CD4-positive, alpha-beta T cell treated with Interleukin-1 beta for 1 hour (primary cell): ENCODE measurements at regions not wholly inside any gene's neighbourhood (a gene's known extent, or its start where the extent isn't known, plus 50 kb on each side); places are given as distances from the start of the nearest gene placed in this dataset.
A peak's percentile ranks its signal among the peaks of the same experiment; 100 is the strongest.

Experiments used
- DNase-seq, 2 donors: peaks; one replicate each; pipeline ENCODE4 v3.0.0-alpha.2; 2020 to 2022

DNA sequence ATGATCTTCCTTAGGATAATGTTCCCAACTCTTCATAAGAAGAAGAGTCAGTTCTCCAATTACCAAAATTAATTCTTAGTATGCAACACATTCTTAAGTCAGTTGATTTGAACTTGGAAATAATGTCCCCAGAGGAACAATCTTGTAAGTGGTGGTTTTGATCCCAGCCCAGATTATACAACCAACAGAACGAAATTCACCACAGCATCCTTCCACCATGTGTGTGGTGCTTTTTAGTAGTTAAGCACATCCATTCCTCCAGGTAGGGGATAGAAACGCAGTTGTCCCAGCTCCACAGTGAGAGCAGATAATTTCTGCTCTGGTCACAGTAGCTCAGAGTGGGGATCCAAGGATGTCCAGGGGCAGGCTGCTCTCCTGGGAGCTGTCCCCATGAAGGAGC is 161.7 kb upstream of the SLC39A10 start:
- DNase-seq: no peak

DNA sequence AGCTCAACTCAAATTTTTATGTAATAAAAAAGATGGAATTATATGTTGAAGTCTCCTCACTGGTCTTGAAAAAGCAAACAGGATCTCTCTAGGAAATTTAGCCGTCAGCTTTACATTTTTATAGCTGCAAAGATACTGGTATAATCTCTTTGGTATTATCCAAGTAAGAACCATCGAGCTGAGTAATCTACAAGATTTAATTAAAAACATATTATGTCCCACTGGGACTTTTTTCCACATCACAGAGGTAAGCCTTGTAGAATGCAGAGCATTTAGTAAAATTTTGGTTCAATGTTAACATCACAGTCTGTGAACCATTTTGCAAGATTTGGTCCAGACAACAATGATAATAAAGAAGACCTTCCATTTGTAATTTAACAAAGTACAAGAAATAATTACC is 162.6 kb upstream of the SLC39A10 start:
- no peak for DNase-seq

DNA sequence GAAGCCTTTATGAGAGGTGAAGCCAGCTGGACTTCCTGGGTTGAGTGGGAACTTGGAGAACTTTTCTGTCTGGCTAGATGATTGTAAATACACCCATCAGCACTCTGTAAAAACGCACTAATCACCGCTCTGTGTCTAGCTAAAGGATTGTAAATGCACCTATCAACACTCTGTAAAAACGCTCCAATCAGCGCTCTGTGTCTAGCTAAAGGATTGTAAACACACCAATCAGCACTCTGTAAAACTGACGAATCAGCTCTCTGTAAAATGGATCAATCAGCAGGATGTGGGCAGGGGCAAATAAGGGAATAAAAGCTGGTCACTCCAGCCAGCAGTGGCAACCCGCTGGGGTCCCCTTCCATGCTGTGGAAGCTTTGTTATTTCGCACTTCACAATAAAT is 163.6 kb upstream of the SLC39A10 start:
- DNase-seq: no peak

DNA sequence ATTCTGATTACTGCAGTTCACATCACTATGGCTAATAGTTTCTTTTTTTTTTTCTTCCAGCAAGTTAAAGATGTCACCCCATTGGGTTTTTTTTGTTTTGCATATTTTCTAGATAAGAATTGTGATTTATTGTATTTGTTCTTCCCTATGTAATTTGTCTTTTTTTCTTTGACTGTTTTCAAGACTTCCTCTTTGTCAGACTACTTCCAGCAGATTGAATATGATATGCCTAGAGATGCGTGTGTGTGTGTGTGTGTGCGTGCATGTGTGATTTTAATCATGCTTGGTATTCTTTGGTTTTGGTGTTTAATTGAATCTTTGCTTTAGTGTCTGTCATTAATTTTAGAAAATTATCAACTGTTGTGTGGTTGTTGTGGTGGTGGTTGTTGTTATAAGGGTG is 166.7 kb upstream of the SLC39A10 start:
- DNase-seq: no peak

DNA sequence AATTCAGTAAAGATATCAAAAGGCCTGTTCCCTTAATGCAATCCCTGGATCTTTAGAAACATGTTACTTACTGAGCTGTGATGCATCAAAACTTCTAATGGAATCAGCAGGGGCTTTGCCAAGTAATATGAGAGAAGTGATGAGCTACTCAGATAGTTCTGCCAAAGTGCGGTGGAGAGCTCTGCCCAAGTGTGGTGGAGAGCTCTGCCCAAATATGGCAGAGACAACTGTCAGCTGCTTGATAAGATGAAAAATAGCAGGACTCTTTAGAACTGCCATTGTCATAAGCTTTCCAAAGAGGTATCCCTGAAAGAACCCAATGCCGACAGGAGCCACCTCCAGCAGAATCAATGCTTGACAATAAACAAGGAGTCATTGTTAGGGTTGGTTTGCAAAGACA is 167.9 kb upstream of the SLC39A10 start:
- no peak for DNase-seq

DNA sequence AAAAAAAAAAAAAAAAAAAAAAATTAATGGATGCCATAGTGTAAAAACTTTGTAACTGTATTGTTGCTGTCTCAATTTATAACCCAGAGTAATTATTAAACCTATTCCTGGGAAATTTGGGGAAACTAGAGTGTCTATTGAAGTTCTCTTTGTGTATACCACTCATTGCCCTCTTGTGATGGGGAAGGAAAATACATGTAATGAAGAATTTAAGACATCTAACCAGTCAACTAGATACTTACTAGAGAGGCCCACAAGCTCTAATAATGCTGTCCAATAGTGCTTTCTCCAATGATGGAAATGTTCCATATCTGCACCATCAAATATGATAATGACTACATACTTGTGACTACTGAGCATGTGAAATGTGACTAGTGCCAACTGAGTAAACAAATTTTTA is 168.5 kb upstream of the SLC39A10 start:
- no peak for DNase-seq

DNA sequence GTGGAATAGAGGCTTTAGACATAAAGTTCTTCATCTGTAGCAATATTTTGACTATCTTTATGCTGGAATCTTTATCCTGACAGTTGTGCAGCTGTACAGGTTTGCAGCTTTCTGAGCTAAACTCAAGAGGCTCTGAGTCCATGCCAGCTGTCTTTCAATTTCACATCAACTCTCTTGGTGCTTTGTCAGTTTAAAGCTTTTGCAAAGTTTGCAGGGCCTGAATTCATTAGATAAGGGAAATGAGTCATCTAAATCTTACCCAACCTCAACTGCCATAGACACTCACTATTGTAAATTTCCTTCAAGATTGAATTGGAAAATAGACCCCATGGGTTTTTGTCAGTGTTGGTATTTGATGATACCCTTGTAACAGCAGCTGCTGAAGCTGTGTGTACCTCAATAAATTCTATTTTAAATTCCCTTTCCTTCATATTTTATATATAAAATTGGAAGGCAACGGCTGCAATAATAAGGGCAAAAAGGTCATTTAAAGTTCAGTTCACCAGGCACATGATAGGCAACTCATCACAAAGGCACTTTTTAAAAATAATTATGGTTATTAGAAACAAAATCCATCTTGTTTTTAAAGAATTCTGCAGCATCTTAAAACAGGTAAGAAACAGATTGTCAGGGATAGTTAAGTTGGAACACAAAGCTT is 169.9 kb upstream of the SLC39A10 start:
- DNase-seq: peak in 1 of 2 donors; percentile 19

DNA sequence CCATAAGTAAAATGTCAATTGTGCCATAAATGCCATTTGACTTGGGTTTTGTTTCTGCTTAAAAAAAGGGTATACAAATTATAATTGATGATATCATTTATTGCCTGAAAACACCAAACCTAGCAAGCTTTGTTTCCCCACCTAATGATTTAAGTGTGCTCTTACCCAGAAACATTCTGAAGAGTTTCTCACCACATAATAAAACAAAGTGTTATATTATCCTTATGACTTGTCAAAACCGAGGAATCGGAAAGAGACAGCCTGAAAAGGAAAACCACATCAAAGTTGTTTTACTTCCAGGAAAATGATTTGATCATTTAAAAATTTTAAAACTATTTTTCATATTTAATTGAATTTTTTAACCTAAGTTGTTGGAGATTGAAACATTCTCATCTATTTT is 170.5 kb upstream of the SLC39A10 start:
- DNase-seq: no peak

DNA sequence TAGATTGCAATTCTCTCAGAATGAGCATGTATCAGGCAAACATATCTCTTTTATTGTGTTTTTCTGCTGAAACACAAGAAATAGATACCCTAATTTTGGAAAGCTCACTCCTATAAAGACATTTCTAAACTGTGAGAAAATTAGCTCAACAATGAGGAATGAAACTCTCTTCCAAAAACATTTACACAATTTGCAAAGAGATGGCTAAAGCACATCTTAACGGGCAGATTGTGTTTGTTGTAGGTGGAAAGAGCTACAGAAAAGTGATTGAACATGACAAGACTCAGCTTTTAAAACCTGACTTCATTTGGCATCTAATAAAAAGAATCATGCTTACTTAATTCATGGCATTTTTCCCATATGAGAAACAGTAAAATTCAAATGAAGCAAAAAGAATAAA is 175.0 kb upstream of the SLC39A10 start:
- no peak for DNase-seq

DNA sequence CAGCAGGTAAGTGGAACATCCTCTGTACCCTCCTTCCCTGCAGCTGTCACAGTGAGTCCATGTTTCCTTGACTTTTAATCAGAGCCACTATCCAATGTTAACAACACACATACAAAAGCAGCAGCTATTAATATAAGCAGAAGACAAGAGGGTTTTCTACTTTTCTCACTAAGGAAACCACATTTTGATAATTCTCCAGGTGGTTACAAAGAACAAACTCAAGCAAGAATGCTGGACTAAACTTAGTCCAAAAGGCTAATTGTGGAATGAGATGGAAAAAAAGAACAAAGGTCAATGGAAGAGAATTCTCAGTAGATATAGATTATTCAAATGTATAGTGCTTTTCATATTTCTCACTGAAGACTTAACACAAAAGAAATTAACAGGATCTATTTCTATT is 176.9 kb upstream of the SLC39A10 start:
- no peak for DNase-seq

DNA sequence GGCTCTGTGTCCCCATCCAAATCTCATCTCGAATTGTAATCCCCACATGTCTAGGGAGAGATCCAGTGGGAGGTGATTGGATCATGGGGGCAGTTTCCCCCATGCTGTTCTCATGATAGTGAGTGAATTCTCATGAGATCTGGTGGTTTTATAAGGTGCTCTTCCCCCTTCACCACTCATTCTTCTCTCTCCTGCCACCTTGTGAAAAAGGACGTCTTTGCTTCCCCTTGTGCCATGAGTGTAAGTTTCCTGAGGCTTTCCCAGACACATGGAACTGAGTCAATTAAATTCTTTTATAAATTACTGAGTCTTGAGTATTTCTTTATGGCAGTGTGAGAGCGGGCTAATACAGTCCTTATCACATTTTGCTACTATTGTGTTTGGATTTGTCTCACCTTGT is 177.6 kb upstream of the SLC39A10 start:
- no peak for DNase-seq

DNA sequence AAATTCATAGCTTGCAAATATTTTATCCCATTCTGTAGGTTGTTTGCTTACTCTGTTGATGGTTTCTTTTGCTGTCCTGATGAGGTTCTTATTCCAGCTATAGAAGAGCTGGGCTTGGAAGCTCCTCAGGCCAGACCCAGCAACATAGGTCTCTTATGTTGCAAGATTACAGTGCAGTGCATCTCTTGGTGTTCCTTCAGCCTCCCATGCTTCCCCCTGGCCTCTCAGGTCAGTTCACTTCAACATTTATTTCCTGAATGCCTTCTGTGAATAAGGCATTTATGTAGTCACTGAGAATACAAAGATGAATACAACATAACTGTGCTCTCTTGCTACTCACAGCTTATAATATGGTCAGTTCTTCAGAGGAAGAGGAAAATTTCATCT is 179.0 kb upstream of the SLC39A10 start:
- DNase-seq: no peak

DNA sequence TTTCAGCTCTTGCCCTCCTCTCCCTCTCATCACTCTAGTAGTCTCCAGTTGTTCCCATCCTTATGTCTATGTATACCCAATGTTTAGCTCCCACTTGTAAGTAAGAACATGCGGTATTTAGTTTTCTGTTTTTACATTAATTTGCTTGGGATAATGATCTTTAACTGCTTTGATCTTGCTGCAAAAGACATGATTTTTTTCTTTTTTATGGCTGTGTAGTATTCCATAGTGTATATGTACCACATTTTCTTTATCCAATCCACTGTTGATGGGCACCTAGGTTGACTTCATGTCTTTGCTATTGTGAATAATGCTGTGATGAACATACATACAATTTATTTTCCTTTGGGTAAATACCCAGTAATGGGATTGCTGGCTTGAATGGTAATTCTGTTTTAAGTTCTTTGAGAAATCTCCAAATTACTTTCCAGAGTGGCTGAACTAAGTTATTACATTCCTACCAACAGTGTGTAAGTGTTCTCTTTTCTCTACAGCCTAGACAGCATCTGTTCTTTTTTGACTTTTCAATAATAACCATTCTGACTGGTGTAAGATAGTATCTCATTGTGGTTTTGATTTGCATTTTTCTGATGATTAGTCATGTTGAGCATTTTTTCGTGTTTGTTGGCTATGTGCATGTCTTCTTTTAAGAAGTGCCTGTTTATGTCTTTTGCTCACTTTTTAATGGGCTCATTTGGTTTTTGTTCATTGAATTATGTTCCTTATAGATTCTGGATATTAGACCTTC is 179.6 kb upstream of the SLC39A10 start:
- peak in 1 of 2 donors; percentile 5 for DNase-seq

DNA sequence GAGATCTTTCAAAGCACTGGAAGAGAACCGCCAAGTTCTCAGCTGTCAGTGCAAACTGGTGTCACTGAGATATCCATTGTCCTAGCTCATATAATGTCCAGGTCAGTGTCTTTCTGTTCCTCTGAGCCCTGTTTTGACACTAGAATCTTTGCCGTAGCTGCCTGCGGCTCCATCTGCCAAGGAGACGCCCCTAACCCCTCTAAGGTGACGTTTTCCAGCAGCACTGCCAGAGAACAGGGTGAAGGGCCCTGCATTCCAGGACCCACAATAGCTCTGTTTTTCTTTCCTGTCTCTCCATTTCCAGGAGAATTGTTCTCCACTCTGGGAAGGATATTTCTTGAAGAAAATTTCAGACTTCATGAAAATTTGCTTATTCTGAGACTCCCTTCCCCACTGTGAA is 181.7 kb upstream of the SLC39A10 start:
- no peak for DNase-seq

DNA sequence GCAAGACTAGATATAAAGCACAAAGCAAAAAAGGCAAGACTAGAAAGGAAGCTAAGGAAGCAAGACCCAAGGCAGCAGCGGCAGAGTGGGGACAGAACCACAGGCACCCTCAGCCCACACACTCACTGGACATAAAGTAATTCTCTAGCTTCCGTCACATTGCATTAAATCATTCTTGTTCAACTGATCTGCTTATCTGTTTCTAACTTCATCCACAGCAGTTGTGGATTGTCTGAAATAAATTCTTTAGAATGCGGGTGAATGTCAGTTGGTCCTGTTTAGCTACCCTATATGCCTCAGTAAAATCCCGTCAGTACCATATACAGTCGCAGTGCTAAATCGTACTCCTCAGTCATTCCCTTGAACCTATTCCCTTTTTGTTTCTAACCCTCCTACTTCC is 183.2 kb upstream of the SLC39A10 start:
- no peak for DNase-seq

DNA sequence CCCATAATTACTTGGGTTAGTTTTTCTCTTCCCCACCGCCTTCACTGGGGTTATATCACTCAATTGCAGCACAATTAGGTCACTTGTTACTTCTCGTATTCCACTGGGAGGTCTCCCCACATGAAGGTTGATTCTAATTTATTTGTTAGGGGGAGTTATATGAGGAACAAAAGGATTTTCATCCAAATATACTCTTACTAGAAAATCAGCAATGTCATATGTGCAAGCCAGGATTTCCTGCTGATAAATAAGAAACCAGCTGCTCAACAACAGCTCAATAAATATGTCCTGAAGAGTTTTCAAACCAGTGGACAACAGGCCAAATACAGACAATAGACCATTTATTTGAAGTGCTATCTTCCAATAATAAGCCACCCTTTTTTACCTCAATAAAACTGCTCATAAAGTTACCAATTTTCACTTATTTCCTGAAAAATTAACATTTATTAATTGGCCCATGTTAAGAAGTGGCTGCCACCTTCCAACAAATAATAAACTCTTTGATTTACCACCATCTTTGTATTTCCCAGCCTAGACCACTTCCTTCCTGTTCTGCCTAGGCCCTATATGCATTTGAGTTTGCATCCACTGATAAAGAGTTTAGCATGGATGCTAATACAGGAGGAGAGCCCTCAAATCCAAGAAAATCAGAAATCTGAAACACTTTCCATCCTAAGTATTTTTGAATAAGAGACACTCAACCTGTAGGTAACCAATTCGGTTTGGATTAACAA is 184.4 kb upstream of the SLC39A10 start:
- no peak for DNase-seq

DNA sequence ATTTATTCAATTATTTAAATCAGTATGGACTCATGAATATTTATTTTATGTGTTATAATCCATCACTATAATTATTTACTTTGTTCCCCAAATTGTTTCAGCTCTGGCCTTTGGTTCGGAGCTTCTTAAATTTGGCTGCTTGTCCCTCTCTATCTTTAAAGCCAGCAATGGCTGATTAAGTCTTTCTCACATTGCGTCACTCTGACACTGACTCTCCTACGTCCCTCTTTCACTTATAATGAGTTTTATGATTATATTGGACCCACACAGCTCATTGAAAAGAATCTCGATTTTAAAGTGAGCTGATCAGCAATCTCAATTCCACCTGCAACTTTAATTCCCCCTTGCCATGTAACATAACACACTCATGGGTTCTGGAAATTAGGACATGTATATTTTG is 185.2 kb upstream of the SLC39A10 start:
- no peak for DNase-seq

DNA sequence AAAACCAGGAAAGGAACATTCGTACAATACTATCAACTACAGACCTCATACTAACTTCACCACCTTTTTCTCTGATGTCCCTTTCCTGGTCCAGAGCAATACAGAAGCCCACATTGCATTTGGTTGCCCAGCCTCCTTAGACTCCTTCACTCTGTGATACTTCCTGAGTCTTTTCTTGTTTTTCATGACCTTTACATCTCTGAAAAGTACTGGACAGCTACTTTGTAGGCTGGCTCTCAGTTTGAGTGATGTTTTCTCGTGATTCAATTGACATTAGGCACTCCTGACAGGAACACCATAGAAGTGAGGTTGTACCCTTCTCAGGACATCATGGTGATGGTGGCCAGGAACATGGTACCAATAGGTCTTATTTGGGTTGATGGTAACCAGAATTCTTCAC is 185.9 kb upstream of the SLC39A10 start:
- DNase-seq: no peak

DNA sequence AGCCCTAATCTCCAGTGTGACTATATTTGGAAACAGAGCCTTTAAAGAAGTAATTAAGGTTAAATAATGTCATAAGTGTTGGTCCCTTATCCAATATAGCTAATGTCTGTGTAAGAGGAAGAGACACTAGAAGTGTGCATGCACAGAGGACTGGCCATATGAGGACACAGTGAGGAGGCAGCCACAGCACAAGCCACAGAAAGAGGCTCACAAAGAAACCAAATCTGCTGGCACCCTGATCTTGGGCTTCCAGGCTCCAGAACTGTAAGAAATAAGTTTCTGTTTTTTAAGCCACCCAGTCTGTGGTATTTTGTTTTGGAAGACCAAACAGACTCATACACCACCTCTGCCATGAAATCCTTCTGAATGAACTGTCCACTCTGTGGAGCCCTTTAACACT is 186.4 kb upstream of the SLC39A10 start:
- DNase-seq: no peak

DNA sequence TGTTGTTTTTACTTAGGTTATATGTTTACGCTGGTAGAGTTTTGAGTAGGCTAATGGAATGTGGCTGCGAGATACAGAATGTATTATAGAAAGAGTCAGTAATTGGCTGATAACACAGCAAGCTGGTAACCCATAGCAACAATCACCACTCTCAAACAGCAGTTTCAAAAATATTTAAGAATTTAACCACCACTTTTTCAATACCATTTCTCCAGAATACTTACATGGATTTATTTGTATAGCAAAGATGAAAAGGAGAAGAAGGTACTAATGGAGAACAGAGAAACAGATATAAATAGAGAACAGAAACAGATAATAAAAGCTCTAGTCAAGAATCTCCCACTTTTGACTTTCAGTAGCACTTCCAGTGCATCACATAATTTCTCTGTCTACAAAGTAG is 188.3 kb upstream of the SLC39A10 start:
- DNase-seq: no peak

DNA sequence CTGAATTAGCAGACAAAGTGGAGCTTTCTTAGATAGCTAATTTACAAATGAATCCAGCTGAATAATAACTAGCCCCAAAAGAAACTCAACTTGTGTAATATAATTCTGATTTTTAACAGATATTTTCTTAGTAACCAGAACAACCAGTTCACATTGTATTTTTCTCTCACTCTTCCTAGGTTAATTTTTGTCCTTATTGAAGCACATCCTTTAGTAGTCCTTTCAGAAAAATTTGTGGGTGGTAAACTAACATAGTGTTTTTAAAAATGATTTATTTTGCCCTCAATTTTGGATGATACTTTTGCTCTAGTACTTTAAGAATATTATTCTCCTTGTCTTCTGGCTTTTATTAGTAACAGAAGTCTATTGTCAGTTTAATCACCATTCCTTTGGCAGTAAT is 190.6 kb upstream of the SLC39A10 start:
- no peak for DNase-seq

DNA sequence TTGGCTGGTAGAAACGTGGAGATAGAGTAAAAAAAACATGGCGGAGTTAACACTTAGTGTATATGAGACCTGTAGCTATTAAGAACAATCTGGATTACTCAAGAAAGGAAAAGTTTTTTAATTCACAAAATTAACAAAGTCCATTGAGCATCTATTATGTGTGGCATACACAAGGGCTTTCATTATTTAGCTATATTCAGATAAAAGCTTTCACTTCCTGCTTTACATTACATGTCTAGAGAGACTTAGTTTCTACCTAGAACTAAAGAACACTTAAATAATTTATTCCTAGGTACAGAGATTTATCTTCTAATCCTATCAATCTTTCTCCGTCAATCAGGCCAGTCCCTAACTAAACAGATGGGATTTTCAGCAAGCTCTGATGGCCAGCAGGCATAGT is 196.0 kb upstream of the SLC39A10 start:
- DNase-seq: no peak

DNA sequence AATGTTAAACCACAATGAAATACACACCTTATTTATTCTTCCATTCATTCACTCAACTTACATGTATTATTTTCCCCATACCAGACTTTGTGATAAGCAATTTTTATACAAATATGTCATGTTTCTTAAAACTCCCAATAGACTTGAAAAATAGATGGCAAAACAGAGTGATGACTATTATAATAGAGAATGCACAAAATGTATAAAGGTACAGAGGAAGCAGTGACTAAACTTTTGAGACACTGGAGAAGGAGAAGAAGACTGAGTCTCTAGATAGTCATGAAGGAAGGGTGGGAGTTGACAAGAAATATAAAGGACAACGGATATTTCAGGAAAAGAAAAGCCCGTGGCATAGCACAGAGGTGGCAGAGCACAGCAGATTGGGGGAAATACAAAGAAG is 198.1 kb upstream of the SLC39A10 start:
- no peak for DNase-seq

DNA sequence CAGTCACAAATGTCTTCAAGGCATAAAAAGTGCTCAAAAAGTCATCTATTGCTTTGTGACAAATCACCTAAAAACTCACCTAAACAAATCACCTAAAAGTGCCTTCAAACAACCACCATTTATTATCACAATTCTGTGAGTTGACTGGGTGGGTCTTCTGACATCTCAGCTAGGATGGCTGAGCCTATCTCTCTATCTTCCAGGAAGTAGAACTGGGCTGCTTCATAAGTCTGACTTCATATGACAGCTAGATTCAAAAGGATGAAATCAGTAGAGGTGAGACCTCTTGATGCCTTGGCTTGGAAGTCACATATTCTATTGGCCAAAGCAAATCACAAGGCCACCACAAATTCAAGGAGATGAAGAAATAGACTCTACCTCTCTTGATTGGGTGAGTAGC is 199.2 kb upstream of the SLC39A10 start:
- no peak for DNase-seq
